SK-MEL-5 (cell line): ENCODE measurements at regions not wholly inside any gene's neighbourhood (a gene's known extent, or its start where the extent isn't known, plus 50 kb on each side); places are given as distances from the start of the nearest gene placed in this dataset.

Experiments
- DNase-seq: peaks from one replicate; pipeline ENCODE4 v3.0.0-alpha.2; 2016; ENCODE audit warnings: low read depth, low spot score
- in situ Hi-C: cut with HindIII; loops from 2 replicates; pipeline ENCODE4 v1.10.0; 2016; ENCODE audit warnings: low sequenced_read_pairs, high pct_unique_total_duplicates, low pct_unique_long_range_greater_than_20kb

DNA sequence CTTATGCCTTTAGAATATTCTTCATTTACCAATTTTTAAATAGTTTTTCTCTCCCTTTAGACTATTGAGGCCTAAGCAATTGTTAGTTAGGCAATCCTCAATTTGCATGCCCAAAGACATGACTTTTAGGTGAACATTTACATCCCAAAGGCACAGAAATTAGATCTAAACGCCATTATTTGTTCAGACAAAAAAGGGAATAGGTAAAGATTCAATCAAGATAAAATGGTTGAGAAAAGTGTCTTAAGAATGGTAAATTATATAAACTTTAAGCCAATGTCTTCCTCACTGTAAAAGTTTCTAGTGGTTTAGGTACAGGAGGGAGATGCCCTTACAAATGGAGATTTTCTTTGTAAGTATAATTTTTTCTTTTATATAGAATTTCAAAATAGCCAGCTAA is 50.2 kb upstream of the MME start:
- in situ Hi-C loops = no loop called here
- no peak for DNase-seq

DNA sequence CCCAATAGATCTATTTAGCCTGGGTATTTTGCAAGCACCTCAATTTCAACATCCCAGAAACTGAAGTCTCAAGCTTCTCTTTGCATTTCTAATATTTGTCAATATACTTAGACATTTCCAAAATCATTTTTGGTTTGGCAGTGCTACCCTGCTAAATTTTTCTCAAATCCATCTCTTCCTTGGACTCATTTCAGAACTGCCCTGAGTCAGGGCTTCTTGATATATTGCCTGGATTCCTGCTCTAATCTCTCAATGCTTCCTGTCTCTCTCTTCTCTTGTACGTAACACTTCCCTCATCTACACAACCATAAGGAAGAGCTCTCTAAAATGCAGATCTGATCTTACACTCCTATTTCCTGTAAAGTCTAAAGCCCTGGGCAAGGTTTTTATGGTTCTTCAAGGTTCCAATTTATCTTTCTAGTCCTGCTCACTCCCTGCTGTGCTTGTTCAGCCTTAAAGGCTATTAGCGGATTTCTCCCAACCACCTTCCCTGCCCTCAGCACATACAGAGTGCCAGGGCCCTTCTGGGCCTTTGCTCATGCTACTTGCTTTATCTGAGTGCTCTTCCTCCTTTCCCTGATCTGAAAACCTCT is 53.0 kb upstream of the MME start:
- DNase-seq = no peak
- in situ Hi-C loops = no loop called here

DNA sequence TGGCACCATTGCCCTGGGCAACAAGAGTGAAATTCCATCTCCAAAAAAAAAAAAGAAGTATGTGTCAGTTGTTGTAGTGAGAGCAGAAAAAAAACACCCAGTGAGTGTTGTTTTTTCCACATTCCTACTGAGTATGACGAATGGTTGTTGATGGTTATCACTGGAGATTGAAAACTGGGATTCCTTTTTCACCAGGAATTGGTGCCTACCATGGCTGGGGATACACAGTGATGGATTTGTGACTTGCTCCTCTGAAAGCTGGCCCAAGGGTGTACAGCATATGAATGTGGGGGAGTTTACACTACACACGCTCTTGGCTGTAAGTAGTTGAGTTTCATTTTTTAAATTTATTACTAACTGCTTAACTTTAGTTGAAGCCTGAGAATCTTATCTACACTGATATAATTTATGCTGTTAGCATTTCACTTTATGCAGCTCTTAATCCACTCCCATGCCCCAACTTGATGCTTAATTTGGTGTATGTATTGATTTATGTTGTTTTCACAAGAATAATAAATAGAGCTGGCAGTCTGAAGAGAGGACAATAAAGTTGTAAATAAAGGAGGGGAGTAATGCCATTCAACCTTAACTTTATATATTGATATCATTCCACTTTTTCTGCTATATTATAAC is 56.0 kb upstream of the MME start:
- in situ Hi-C loops = no loop called here
- DNase-seq = no peak

DNA sequence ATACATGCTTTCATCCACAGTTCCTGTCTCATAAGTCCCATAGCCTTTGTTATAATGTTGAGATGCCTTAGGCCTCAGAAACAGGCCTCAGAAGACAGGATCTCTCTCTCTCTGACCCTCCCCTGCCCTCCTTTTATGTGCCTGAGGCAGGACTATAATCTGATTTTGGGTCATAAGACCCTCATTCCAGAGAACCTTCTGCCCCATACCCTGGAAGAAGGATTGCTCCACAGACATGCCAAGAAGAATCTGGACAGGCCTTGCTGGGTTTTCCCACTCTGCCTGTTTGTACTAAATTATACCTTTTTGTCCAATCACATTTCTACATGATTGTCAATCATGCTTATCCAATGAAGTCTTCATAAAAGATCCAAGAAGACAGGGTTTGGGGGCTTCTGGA is 57.2 kb upstream of the MME start:
- no peak for DNase-seq
- in situ Hi-C loops = no loop called here

DNA sequence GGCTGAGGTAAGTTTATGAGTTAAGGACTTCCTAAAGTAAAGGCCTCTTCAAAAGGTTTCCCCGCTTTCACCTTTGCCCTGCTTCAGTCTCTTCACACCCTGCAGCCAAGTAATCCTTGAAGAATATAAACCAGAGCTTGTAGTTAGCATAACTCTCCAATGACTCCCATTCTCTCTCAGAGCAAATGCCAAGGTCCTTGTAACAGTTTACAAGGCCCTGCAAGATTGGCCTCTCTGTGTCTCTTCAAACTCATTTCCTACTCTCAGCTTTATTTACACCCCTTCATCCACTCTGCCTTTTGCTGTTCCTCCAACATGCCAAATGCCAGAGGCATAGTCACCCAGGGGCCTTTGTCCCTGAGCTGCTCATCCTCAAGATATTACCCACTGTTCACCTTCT is 60.5 kb upstream of the MME start:
- no peak for DNase-seq
- in situ Hi-C loops = no loop called here

DNA sequence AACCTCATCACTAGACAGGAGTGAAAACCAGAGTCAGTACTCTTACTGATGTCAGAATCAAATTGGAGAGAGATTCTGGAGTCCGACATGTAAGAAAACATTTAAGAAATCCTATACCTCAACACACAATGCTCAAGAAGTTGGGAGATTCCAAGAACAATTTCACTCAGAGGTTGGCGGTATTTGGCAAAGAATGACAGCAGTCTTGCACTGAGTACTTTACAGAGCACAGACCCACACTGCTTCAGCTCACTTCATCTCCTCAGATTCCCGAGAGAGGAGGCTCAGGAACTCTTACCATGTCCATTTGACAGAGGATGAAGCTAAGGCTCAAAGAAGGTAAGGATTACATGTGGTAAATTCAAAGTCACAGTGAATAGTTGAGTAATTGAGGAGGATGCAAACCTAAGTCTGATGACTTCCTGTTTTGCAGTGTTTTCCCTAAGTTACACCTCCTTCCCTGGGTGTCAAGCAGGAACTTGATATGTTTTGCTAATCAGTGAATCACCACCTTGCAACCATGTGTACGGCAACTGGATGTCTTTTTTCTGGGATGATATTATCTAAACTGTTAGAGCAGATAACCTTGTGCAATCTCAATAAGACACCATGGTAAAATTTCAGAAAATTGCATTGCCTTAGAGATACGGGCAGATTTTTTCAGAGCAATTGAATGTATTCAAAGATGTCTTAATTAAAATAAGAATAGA is 61.3 kb upstream of the MME start:
- in situ Hi-C loops = no loop called here
- no peak for DNase-seq

DNA sequence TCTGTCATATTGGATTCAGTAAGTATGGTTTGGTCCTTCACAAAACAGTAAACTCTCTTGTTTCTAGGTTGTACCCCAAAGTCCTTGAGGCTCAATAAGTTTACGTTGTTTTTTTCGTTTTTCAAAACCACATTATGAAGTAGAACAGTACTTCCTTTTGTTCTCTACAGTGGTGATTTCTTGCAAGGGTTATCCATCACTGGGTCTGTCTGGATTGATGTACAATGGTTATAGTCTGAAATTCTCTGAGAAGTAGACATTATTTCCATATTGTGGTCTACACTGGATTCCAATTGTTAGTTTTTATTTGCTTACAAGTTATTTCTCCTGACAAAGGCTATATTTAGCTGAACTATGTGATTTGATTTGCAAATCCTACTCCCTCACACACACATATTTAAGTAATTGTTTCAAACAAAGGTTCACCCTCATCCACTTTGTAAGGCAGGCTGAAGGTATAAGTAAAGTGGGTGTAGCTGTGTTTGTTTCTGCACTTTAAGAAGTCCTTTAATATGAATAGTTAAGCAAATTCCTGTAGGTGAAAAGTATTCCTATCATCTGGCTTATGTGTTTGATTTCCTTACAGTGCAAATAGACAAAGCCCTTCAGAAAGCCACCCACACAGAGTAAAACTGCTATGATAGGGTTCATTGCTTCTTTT is 64.2 kb upstream of the MME start:
- in situ Hi-C loops = no loop called here

DNA sequence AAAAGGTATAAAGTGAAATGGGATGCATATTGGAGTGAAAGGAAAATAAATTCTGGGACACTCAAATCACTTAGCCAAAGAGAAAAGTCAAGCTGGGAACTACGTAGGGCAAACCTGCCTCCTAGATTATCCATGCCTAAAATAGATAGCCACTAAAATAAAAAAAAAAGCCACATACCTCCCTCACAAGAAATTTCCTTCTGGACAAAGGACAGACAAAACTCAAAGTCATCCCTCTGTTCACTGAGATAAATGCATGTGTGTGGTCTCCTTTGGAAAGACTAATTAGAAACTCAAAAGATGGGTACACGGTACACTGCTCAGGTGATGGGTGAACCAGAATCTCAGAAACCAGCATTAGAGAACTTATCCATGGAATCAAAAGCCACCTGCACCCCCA is 65.2 kb upstream of the MME start:
- DNase-seq = no peak
- in situ Hi-C loops = no loop called here

More for the DNA sequence above, 64.2 kb upstream of the MME start:
- peak; percentile 78 for DNase-seq

DNA sequence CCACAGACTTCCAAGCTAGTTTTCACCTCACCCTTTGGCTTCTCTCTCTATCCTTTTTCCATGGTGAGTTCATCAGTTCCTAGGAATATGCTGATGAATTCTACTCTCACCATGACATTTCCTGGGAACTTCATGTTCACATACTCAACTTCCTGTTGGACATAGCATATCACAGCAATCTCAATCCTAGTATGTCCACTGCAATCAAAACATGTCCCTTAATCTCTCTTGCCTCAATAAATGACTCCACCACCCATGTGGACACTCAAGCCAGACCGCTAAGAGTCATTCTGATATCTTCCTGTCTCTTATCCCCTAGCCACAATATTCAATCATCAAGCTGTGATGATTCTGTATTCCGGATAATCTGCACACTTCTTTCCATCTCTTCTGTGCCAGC is 66.7 kb upstream of the MME start:
- in situ Hi-C loops = no loop called here
- DNase-seq = no peak

DNA sequence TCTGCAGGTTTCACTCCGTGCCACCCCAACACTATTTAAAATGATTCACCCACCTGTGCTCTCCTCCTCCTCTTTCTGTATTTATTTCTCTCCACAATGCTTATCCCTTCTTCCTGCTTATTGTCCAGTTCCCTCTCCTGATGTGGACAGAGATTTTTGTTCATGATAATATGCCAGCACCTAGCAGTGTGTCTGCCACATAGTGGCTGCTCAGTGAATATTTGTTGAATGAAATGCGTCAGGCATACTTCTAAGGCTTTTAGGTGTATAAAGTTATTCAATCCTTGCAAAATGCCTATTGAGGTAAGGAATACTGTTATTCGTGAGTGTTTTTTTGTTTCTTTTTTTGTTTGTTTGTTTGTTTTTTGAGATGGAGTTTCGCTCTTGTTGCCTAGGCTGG is 67.5 kb upstream of the MME start:
- DNase-seq = no peak
- in situ Hi-C loops = no loop called here

DNA sequence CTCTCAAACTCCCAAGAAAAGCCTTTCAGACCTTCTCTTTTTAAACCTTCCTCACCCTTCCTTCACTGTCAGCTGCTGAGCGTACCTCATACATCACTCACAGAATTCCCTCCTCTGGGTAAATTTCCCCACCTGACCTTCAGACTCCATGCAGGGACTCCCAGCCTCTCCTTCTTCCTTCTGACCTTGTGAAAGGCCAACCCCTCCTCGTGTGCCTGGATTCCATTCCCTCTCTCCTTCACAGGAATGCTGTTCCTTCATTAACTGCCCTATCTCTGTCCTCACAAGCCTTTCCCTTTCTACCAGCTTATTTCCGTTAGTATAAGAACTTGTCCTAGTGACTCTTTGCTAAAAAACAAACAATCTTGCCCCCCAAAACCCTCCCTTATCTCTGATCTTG is 69.7 kb upstream of the MME start:
- in situ Hi-C loops = no loop called here
- no peak for DNase-seq

DNA sequence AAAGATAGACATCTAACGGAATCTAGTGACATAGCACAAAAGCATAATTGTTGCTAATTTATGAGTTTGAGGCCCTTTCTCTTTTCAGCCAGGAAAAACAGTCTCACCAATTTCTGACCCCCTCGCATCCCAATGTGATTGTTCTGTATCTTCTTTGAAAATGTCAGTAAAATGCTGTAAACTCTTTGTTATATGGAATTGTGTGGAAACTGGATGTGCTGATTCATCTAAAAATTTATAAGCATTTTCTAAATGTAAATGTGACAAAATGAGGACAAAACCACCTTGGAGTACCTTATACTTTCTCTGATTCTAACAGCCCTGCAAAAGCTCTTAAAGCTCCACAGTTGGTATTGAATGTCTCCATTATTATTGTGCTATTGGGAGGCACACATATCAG is 70.9 kb upstream of the MME start:
- no peak for DNase-seq
- in situ Hi-C loops = no loop called here

DNA sequence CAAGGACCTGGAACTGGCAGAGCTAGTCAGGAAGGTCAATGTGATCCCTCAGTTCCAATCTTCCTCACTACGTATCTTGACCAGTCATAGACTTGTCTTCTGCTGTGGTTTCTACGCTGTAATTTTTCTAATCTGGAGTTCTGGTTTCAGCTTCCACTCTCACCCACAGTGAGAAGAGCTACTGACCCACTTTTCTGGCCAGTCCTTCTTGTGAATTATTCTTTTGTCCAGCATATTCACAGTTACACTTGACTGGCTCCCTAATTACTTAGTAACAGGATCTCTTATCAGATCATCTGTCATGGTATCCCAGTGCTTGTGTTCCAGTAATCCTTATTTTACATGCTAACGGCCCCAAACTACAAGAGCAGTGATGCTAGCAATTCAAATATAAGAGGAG is 72.4 kb upstream of the MME start:
- in situ Hi-C loops = no loop called here
- no peak for DNase-seq

DNA sequence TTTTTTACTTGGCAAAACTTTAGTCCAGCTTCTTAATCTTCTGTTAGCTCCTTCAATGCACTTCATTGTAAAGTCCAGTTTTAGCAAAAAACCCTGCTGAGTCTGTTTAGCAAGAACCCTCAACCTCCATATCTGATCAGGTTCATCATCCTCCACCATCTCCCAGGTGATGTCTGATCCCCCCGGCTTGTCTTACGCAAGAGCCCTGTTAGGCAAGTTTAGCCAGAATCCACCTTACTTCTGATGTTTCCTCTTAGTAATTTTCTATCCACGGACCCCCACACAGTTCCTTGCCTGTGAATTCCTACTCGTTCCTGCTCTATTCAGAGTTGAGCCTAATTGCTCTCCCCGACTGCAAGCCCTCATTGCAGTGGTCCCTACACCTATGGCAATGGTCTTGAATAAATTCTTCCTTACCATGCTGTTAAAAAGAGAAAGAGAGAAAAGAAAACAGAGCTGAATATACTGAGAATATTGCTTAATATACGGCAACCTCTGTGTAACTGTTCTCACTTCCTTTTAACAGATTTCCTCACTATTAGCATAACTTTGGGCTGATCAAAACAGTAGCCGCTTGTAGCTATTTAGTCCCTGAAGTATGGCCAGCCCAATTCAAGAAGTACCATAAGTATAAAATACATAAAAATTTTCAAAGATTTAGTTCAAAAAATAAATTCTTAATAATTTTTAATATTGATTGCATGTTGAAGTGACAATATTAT is 78.7 kb upstream of the MME start:
- in situ Hi-C loops = no loop called here
- no peak for DNase-seq

DNA sequence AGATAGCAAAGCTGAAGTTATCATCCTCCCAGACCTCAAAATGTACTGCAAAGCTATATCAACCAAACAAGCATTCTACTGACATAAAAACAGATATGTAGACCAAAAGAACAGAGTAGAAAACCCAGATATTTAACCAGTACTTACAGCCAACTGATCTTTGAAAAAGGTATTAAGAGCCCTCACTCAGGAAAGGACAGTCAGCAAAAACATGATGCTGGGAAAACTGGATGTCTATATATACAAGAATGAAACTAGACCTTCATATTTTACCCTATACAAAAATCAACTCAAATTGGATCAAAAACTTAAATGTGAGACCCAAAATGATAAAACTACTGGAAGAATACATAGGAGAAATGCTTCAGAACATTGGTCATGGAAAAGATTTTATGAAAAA is 87.5 kb upstream of the MME start:
- in situ Hi-C loops = no loop called here

DNA sequence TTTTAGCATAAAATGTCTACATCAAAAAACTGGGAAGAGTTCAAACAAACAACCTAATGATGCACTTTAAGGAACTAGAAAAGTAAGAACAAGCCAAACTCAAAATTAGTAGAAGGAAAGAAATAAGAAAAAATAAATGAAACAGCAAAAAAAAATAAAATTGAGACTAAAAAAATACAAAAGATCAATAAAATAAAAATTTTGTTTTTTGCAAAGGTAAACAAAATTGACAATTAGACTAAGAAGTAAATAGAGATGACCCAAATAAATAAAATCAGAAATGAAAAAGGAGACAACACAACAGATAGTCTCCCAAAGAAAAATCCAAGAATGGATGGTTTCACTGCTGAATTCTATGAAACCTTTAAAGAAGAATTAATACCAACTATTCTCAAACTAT is 89.6 kb upstream of the MME start:
- in situ Hi-C loops = no loop called here
- DNase-seq = no peak

More for the DNA sequence above, 87.5 kb upstream of the MME start:
- no peak for DNase-seq

DNA sequence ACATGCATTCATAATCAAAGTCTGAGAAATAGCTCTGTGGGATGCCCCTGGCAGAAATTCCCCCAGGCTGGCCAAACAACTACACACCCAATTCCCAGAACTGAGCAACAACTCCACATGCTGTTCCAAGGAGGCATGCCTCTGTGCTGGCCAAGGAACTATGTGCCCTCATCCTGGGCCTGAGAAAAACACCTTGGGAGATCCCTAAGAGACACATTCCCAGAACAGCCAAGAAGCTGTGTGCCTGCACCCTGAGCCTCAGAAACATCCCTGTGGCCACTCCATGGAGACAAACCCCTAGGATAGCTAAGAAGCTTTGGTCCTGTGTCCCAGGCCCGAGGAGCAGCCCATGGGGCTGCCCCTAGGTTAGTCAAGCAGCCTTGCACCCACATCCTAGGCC is 92.3 kb upstream of the MME start:
- in situ Hi-C loops = no loop called here
- DNase-seq = no peak

DNA sequence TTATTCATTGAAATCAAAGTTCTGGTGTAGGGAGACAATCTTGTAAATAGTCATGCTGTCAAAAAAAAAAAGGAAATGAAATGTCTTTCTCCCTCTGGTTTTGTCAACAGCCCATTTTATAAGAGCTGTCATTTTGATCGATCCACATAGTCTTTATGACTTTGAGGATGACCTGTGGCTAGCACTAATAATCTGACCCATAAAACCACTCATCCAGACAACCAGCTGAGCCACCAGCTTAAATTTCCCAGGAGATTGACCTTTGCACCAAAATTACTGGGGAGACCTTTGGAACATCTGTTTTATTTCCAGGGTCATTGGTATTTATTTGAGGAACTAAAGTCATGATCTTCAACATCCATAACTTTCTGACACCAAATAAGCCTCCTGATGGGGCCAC is 98.5 kb upstream of the MME start:
- no peak for DNase-seq
- in situ Hi-C loops = no loop called here
